GM18861 (cell line): ENCODE measurements at regions not wholly inside any gene's neighbourhood (a gene's known extent, or its start where the extent isn't known, plus 50 kb on each side); places are given as distances from the start of the nearest gene placed in this dataset.
A peak's percentile ranks its signal among the peaks of the same experiment; 100 is the strongest.

ENCODE experiments used
- ATAC-seq: cut with Tn5 transposase; IDR thresholded peaks from one replicate; pipeline ENCODE4 v1.9.1; 2021; ENCODE audit not compliant: unreplicated experiment

DNA sequence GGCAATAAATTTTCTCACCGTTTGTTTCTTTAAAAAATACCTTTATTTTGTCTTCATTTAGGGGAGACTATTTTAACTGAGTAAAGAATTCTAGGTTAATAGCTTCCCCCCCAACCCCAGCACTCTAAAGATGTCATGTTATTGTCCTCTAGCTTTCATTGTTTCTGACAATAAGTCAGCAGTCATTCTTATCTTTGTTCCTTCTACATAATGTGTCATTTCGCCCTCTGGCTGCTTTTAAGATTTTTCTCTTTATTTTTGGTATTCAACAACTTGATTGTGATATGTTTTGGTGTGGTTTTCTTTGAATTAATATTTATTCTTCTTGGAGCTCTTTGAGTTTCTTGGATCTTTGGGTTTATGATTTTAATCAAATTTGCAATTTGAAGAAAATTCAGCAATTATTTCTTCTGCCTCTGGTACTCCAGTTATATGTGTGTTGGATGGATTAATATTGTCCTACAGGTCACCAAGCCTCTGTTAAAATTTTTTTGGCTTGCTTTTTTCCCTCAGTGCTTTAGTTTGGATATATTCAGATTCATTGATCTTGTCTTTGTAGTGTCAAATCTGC, 64.6 kb upstream of the ELN start:
- ATAC-seq = no peak

DNA sequence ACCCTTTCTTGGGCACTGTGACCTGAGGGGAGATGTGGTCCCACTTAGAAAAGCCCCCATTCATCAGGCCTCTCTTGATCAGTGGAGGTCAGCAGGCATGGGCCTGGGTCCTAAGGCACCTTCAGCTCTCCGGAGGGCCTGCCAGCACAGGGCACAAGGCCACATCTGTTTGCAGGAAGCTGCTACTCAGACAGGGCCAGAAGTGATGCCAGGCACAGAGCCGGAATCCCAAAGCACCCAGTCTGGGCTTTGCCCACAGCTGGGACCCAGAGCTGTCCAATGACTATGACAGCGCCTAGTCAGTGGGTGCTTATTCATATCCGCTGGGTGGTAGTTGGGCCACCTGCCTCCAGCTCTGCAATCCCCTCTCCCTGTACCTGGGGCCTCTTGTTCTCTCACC, 63.2 kb upstream of the ELN start:
- no peak for ATAC-seq

DNA sequence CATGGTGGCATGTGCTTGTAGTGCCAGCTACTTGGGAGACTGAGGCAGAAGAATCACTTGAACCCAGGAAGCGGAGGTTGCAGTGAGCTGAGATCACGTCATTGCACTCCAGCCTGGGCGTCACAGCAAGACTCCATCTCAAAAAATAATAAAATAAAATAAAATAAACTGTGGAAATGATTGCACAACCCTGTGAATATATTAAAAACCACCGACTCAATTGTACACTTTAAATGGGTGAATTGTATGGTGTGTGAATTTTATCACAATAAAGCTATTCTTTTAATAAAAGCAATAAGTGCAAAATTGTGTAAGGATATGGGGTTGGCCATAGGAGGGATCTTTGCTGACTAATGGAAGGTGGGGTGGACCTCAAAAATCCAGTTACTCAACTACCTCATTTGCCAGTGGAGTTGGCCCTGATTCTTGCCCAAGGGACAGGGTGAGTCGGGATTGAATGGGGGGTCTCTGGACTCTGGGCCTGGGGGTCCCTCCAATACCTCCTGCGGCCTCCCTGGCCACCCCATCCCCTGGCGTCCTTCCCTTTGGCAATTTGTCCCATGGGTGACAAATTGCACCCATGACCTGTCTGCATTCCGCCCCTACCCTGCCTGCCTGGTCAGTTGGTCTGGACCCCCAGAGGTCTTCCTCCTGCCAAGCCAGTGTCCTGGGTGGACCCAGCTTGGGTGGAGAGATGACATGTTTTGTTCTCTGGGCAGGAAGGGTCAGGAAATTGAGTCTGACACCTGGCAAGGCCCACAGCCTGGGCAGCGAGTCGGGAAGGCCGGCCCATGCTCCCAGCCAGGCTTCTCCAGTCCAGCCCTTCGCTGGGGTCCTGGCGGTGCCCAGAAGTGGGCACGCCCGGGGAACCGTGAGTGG, 61.7 kb upstream of the ELN start:
- no peak for ATAC-seq

DNA sequence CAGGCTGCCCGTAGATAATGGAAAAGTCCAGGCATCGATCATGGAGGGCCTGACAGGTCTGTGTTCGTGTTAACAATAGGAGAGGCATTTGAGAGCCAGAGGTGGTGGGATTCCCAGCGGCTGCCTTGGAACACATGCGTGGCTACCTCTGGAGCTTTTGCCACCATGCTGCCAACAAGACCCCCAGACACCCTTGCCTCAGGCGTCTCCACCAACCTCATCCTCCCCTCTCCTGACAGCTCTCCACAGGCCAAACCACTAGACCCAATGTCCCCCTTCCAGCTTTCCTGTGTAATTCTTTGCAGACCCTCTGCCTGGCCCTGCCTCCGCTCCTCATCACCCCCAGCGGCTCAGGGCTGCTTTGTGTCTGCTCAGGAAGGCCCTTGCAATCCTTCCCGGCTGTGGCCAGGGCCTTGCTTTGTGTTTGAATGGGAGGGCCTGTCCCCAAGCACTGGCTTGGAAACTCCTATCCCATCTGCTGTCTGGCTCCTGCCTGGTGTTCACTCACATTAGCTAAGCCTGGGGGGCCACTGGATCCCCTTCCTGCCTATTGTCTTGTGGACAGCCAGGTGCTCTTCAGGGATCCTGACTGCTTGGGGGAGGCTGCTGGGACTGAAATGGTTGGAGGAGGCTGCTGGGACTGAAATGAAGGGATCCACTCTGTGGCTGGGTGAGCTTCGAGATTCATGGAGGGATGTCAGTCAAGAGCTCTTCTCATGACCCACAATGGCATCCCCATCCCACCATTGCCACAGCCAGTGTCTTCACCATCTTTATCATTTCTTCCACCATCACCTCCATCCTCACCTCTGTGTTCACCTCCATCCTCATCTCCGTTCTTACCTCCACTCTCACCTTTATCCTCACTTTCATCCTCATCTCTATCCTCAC, 60.8 kb upstream of the ELN start:
- ATAC-seq = no peak

DNA sequence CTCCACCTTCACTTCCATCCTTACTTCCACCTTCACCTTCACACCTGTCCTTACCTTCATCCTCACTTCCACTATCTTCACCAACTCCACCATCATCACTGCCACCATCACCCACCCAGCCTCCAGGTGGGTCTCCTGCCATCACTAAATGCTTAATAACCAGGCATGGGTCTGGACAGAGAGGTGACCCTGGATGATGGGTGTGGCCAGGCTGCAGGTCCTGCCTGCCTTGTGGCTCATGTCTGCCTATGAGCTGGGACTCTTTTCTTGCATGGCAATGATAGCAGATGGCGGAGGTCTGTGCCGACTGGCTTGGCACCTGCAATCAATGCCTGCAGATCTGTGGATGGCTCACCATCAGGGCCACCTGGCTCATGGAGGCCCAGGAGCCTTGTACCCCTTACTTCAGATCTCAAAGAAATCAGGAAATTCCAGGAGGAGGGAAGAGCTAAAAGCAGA, 60.1 kb upstream of the ELN start:
- ATAC-seq = no peak

DNA sequence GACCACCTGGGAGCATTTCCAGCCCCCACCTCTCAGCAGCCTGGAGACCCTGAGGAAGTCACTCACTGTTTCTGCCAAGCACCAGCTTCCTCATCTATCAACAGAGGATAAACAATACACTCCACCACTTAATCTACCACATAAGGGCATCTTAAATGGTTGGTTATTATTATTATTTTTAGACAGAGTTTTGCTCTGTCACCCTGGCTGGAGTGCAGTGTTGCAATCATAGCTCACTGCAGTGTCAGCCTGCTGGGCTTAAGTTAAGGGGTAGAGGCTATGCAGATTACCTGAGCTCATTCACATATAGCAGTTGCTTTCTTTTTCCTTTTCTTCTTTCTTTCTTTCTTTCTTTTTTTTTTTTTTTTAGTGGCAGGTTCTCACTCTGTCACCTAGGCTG, 59.5 kb upstream of the ELN start:
- no peak for ATAC-seq

DNA sequence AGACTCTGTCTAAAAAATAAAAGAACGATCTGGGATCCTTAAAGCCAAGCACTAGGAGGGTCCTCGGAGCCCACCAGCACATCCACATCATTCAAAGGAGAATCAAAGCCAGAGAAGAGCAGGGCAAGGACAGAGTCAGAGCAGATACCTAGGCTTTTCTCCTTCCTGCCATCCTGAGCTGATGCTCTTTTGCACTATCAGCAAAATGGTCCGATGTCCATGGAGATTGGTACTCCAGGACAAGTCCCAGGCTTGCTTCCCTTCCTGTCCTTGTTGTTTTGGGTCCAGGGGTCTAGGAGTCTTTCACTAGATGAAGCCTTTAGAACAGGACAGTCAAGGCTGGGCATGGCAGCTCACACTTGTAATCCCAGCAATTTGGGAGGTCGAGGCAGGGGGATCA, 58.0 kb upstream of the ELN start:
- ATAC-seq = no peak

DNA sequence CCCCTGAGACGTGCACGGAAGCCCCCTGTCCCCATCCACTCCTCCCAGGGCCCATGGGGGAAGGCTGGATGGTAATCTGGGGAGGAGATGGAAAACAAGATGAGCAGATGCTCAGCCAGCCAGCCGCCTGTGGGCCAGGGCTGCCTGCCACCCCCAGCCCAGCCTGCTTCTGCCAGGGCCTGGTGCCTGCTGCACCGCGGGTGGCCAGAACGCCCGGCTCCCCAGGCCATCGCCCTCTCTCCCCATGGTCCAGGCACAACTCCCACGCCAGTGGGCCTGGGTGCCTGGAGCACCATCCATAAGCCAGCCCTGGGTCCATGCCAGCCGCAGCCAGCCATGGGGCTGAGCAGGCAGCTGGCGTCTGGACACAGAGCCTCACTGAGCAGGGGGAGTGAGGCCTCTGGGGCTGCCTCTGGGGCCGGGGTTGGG, 57.2 kb upstream of the ELN start:
- peak; percentile 12 for ATAC-seq

DNA sequence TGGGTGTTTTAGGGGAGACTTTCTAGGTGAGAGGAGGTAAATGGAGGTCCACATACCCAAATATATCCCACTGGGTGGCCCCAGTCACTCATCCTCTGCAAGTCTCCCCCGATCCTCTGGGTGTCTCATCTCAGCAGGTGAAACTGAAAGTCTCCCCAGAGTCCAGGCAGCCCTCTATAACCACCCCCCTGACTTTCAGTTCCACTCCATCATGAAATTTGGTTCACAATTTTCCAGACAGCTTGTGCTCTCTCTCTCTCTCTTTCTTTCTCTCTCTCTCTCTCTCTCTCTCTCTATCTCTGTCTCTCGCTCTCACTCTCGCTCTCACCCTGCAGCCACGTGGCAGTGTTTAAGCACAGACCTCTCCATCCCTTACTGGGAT, 56.7 kb upstream of the ELN start:
- ATAC-seq = peak; percentile 51

DNA sequence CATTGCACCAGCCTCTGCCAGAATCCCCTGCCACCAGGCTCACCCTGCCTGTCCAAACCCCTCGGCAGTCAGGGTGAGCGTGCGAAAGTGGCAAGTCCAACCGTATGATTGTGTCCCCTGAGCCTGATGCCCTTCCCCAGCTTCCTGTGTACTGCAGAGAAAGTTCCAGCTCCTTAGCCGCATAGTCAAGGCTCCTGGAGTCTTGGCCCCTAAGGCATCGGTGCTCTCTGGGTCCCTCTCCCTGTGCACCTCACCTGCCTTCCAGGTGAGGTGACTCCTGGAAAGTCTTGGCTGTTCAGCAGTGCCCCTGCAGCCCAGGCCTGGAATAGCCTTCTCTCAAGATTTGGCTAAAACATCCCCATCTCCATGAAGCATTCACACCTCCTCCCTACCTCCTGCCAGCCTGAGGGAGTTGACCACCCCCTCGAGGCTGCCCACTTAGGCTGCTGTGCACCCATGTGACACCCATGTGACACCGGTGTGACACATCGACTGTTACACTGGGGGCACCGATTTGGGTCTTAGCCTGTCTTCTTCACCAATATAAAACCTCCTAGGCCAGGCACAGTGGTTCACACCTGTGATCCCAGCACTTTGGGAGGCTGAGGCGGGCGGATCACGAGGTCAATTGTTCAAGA, 56.1 kb upstream of the ELN start:
- no peak for ATAC-seq

DNA sequence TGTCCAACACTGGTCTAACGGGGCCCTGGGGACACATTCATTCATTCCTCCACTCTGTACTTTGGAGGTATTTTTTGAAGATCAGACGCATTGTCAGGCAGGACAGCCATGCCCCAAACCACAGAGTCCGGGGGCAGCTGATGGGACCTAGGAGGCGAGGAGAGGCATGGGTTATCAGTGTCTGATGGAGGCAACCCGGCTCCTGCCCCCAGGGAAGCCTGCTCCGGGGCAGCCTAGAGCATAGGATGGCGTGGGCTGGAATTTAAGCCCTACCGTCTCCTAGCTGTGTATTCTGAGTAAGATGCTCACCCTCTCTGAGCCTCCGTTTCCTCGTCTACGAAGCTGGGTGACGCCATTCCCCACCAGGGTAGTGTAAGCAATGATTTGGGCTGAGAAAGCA, 55.4 kb upstream of the ELN start:
- ATAC-seq = no peak

DNA sequence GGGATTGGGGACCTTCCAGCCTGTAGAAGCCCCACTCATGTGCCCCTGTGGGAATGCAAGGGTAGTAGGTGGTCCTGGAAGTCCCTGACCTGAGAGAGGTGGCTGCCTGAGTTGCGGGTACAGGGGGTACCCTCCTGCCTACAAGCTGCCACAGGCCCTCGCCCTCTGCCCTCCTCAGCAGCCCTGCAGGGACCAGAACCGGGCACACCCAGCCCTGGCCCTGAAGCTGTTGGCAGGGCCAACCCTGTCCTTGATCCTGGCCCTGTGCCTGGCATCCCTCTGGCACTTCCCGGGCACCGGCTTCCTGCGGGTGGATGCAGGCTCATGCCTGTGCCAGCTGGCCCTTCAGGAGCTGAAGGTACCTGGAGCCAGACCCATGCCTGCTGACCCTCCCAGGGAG, 54.9 kb upstream of the ELN start:
- ATAC-seq = no peak

DNA sequence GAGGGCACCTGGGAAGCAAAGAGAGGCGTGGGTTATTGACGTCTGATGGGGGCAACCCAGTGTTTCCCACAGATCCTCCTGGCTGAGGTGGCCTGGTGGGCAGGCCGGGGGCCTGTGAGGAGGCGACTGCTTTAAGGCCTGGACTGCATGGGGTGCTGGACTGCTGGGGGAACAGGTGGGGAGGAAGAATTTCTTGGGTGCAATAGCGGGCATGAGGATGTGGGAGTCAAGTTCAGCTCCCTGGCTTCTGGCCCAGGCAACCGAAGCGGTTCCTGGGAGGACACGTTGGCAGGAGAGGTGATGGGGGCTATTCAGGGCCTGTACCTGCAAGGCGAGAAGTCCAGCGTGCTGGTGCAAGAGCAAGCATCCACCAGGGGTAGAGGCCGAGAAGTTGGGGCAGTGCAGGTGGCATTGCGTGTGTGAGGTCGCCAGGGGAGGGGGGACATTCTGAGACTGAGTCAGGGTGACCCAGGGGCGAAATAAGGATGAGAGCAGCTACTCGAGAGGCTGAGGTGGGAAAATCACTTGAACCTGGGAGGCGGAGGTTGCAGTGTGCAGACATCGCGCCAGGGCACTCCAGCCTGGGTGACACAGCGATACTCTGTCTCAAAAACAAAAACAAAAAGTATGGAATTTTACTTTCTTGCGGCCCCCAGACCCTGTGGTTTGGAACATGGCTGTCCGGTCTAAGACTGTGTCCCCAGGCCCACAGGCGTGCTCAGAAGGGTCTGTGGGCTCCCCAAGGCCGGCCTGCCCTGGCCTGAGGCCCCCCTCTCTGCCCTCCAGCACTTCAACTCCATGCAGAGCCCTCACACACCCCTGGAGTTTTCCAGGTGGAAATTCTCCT, 53.6 kb upstream of the ELN start:
- no peak for ATAC-seq

DNA sequence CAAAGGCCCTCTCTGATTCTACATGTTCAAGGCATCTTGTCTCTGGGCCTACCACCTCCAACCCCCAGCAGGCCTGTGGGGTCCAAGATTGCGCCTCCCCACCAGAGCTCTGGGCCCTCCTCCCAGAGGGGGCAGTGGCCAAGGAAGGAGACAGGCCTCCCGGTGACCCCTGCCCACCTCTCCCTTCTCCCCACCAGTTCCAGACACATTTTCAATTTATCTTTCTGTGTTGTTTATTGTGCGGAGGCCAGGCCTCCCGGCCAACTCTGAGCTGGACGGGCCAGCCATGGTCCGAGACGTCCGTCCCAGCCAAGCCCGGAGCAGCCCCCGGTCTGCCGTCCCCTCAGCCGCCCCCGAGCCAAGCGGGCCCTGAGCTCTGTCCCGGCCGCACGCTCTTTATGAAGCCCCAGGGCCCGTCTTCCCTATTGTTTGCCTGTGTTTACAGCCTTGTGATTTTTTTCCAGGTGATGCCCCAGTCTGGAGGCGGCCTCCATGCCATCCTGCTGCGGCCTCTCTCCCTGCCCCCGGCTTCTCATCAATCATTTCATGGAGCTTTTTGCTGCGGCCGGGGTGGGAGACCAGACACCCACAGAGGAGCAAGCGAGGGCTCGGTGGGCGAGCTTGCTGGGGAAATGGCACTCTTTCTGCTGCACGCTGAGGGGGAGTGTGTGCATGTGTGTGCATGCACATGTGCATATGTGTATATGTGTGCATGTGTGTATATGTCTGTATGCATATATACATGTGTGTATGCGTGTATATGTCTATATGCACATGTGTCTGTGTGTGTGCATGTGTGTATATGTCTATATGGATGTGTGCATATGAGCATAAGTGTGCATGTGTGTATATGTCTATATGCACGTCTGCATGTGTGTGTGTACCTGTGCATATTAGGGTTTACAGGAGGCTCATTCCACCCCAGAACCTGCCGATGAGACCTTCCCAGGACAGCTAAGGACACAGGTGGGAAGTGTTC, 52.7 kb upstream of the ELN start:
- no peak for ATAC-seq

DNA sequence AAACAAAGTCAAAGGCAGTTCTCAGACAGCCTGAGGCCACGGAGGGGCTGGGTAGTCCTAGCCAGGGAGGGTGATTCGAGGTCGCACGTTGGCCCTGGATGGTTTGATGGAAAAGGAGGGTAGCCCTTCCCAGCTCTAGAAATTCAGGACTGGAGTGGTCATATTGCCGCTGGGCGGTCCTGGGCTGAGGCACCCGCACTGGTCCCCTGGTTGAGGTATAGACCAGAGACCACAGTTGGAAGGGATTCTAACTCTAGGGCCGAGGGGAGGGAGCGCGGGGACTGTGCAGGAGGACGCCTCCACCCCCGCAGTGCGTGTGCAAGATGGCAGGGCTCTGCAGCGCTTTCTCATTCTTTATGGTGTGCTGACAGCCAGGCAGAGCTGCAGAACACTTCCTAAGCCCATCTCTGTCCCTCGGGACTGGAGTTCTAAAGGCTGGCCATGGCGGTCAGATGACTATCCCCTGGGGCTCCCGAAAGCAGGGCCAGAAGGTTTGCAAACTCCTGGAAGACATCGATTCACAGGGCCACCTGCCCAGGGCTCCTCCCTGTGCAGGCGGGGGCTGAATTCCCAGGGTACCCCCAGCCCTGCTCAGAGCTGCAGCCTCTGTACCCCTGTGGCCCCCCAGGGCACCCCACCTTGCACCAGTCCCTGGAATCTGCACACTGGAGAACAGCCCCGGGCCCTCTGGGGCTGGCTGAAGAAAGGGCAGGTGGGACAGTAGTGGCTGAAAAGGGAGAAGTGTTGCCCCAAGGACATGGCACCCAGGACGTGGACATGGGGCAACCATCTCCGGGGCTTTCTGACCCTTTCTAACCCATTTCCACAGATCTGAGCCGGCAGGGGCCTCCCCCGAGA, 51.0 kb upstream of the ELN start:
- ATAC-seq = no peak

DNA sequence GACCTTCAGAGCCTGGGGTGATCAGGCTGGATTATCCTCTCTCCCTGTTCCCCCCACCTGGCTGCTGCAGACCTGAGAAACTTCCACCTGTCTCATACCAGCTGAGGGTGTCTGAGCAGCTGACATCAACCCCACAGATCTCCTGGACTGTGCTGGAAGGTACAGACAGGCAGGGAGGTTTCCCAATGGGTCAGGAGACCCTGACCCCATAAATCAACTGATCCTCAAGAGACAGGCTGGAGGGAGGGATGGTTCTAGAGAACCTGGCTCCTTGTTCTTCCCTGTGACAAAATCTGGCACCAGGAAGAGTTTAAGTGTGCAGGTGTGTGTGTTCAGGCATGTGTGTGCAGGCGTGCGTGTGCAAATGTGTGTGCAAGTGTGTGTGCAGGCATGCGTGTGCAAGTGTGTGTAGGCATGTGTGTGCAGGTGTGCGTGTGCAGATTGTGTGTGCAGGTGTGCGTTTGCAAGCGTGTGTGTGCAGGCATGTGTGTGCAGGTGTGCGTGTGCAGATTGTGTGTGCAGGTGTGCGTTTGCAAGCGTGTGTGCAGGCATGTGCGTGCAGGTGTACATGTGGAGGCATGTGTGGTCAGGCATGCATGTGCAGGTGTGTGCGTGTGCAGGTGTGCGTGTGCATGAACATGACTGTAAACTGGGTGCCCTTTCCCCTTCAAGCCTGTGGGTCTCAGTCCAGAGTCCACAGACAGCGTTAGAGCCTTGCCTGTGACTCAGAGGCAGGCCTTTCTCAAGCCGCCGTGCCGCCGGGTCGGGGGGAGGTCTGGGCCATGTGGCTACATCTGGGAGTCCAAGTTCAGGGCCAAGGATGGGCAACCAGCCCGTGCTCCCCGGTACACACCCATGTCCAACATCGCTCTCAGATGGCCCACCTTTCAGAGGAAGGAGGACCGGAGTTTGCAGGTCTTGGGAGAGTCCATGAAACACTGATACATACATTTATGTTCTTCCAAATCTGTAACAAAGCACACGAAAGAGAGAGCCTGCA, 50.1 kb upstream of the ELN start:
- no peak for ATAC-seq
